Endothelial cell of umbilical vein (primary cell): ENCODE measurements at regions not wholly inside any gene's neighbourhood (a gene's known extent, or its start where the extent isn't known, plus 50 kb on each side); places are given as distances from the start of the nearest gene placed in this dataset.

Source experiments
- BruUV-seq: library from RNA; stranded (reverse); fragments of 400-500 nt; replicated peaks from 2 replicates; lab custom pipeline; 2021; lab: Mats Ljungman, UMichigan
- CTCF ChIA-PET: fragments of 300-600, 350-600 bp; sonication (Branson Sonifier 250); formaldehyde crosslinking; loops from one replicate; lab custom pipeline; 2021; ENCODE audit warnings: antibody characterized with exemption, inconsistent platforms; lab: Charles Lee
- POLR2A ChIA-PET: fragments of 300-600, 350-600 bp; sonication (Branson Sonifier 250); formaldehyde crosslinking; loops from one replicate; lab custom pipeline; 2021; ENCODE audit warnings: antibody characterized with exemption, inconsistent platforms; lab: Charles Lee
- DNase-seq: peaks from one replicate; pipeline ENCODE4 v3.0.0-alpha.2; 2011; ENCODE audit warnings: low read depth, low spot score
- FAIRE-seq: peaks from 2 replicates; lab custom pipeline; 2011; peaks lifted over from hg19 to GRCh38; lab: Jason Lieb, UNC
- H2AFZ ChIP-seq: 2 replicates; pipeline ENCODE4 v1.6.0; 2012; ENCODE audit warnings: low read depth, low read length, control low read depth, inconsistent platforms
- H3K27ac ChIP-seq: 2 replicates; pipeline ENCODE4 v1.5.1; 2011; ENCODE audit warnings: low read depth, mild to moderate bottlenecking, control low read depth, low read length, moderate library complexity; ENCODE audit not compliant: insufficient read depth
- H3K27me3 ChIP-seq, 2 experiments: 2 replicates each; pipeline versions ENCODE4 v1.6.0 to v1.6.1; 2011; ENCODE audit warnings: low read length in 2 of 2, mixed read lengths in 1 of 2; ENCODE audit not compliant: control insufficient read depth in 2 of 2, insufficient read depth in 2 of 2
- H3K36me3 ChIP-seq, 2 experiments: 2 replicates in 1 of 2; 3 replicates in 1 of 2; pipeline ENCODE4 v1.5.1; 2011; ENCODE audit warnings: low read length in 2 of 2, mild to moderate bottlenecking in 1 of 2, moderate library complexity in 1 of 2; ENCODE audit not compliant: control insufficient read depth in 2 of 2, insufficient read depth in 2 of 2; ENCODE audit errors: extremely low read depth in 1 of 2
- H3K4me1 ChIP-seq: 3 replicates; pipeline ENCODE4 v1.5.1; 2011; ENCODE audit warnings: mild to moderate bottlenecking, low read length; ENCODE audit not compliant: control insufficient read depth, insufficient read depth; ENCODE audit errors: extremely low read depth
- H3K4me2 ChIP-seq: 2 replicates; pipeline ENCODE4 v1.6.1; 2011; ENCODE audit warnings: low read length, control low read depth, mixed read lengths; ENCODE audit not compliant: insufficient read depth
- H3K4me3 ChIP-seq, 3 experiments: fragments of 200-600 bp in 1 of 3; sonication (generic), shearing (Covaris generic) in 1 of 3; replicated peaks in 1 of 3; 2 replicates each; pipeline ENCODE4 v1.5.1; 2011 to 2016; ENCODE audit warnings: control low read depth in 3 of 3, low read length in 3 of 3, mild to moderate bottlenecking in 2 of 3, inconsistent platforms in 1 of 3, low read depth in 1 of 3, moderate library complexity in 1 of 3; ENCODE audit not compliant: insufficient read depth in 1 of 3
- H3K79me2 ChIP-seq: 2 replicates; pipeline ENCODE4 v1.6.0; 2012; ENCODE audit warnings: low read length, inconsistent platforms; ENCODE audit not compliant: control insufficient read depth, insufficient read depth
- H3K9ac ChIP-seq: replicated peaks from 2 replicates; pipeline ENCODE3; 2011; ENCODE audit warnings: low read length, control low read depth; ENCODE audit not compliant: insufficient read depth; ENCODE audit errors: extremely low read depth
- H3K9me1 ChIP-seq: replicated peaks from 3 replicates; pipeline ENCODE4 v1.6.0; 2011; ENCODE audit warnings: mild to moderate bottlenecking, low read length; ENCODE audit not compliant: control insufficient read depth, insufficient read depth; ENCODE audit errors: extremely low read depth
- H3K9me3 ChIP-seq: replicated peaks from 2 replicates; pipeline ENCODE4 v1.5.1; 2012; ENCODE audit warnings: low read length, inconsistent platforms; ENCODE audit not compliant: control insufficient read depth, insufficient read depth
- H4K20me1 ChIP-seq: replicated peaks from 2 replicates; pipeline ENCODE3; 2011; ENCODE audit warnings: mild to moderate bottlenecking, low read length; ENCODE audit not compliant: control insufficient read depth, insufficient read depth; ENCODE audit errors: extremely low read depth
- CTCF ChIP-seq, 2 donors: IDR thresholded peaks; 1 replicate in 1 of 2; 2 replicates in 1 of 2; pipeline ENCODE4 v1.5.1; 2011; ENCODE audit warnings: low read length in 2 of 2, mild to moderate bottlenecking in 2 of 2, moderate library complexity in 2 of 2, control low read depth in 1 of 2, inconsistent platforms in 1 of 2, low read depth in 1 of 2; ENCODE audit not compliant: insufficient read depth in 1 of 2; ENCODE audit errors: extremely low read depth in 1 of 2
- EZH2 ChIP-seq: IDR thresholded peaks from 2 replicates; pipeline ENCODE4 v1.6.1; 2012; ENCODE audit warnings: borderline replicate concordance, low read depth, mild to moderate bottlenecking, moderate library complexity, low read length, inconsistent platforms; ENCODE audit not compliant: severe bottlenecking
- FOS ChIP-seq: IDR thresholded peaks from 2 replicates; pipeline ENCODE4 v1.6.1; 2011; ENCODE audit warnings: mild to moderate bottlenecking, low read length, moderate library complexity, borderline replicate concordance; ENCODE audit not compliant: insufficient read depth
- GATA2 ChIP-seq: IDR thresholded peaks from 2 replicates; pipeline ENCODE4 v1.7.0; 2011; ENCODE audit warnings: low read depth, mild to moderate bottlenecking, moderate library complexity, mixed read lengths, low read length; ENCODE audit not compliant: insufficient read length, insufficient read depth
- JUN ChIP-seq: IDR thresholded peaks from 2 replicates; pipeline ENCODE4 v1.6.1; 2011; ENCODE audit warnings: borderline replicate concordance, low read depth; ENCODE audit not compliant: insufficient read length, insufficient read depth
- MAX ChIP-seq: IDR thresholded peaks from 2 replicates; pipeline ENCODE4 v1.6.1; 2011; ENCODE audit not compliant: insufficient read depth, insufficient read length
- MYC ChIP-seq: IDR thresholded peaks from one replicate; pipeline ENCODE4 v1.6.1; 2011; ENCODE audit warnings: mild to moderate bottlenecking, low read depth, low read length
- POLR2A ChIP-seq: IDR thresholded peaks from 2 replicates; pipeline ENCODE4 v1.6.1; 2012; ENCODE audit warnings: low read depth, mild to moderate bottlenecking, control low read depth, low read length
- POLR2AphosphoS5 ChIP-seq: IDR thresholded peaks from 2 replicates; pipeline ENCODE4 v1.6.1; 2012; ENCODE audit warnings: low read depth, mild to moderate bottlenecking, control low read depth, low read length, moderate library complexity; ENCODE audit not compliant: insufficient read depth
- dilution Hi-C: fragments of 300-500 bp; cut with MboI; formaldehyde crosslinking; loops from one replicate; pipeline ENCODE4 v1.15.0; 2019; ENCODE audit warnings: low sequenced_read_pairs; ENCODE audit not compliant: extremely low pct_ligation_motif_present
- intact Hi-C: fragments of 100-400 bp; cut with micrococcal nuclease; formaldehyde crosslinking; loops from one replicate; pipeline ENCODE4 v1.10.0; 2022

- ChIA-PET POLR2A (no interaction called here), CTCF (no interaction called here)
- H2AFZ ChIP-seq, result no peak overlapping the region
- dilution Hi-C loops, result no loop called here
- H3K36me3 ChIP-seq, result no peaks in the 10 kb centered on the region
- no peaks in the 10 kb centered on the region for H3K79me2 ChIP-seq
- TF ChIP-seq JUN, result no peak
- TF ChIP-seq GATA2, result no peak
- no peak for TF ChIP-seq POLR2AphosphoS5
- no peak for TF ChIP-seq MAX
- no peak for TF ChIP-seq POLR2A
- no peak for TF ChIP-seq MYC
- TF ChIP-seq CTCF (IDR thresholded peaks at IDR 0.05; ENCODE audit: extremely low read depth in 1 of 2, insufficient read depth in 1 of 2, low read depth in 1 of 2, low read length in 2 of 2), result no peak
- no peak for TF ChIP-seq FOS
- no peak for TF ChIP-seq EZH2
- no peak for FAIRE-seq
- H3K9me1 ChIP-seq, result no peaks in the 10 kb centered on the region
- no peaks in the 10 kb centered on the region for H4K20me1 ChIP-seq
- no peak overlapping the region for H3K4me3 ChIP-seq
- no peak for DNase-seq
- no TSS peak for BruUV-seq
- no peak overlapping the region for H3K4me2 ChIP-seq
- no peak overlapping the region for H3K27ac ChIP-seq
- H3K9me3 ChIP-seq, result no peaks in the 10 kb centered on the region
- H3K9ac ChIP-seq, result no peak overlapping the region
- no peaks in the 10 kb centered on the region for H3K4me1 ChIP-seq
- H3K27me3 ChIP-seq, result no peaks in the 10 kb centered on the region
- intact Hi-C loops, result no loop called here
Measured at GRCh38 chr1:170284951-170285350, 139.2 kb downstream of the NTMT2 start.
